Hepatocyte (in vitro differentiated cells): ENCODE measurements at regions not wholly inside any gene's neighbourhood (a gene's known extent, or its start where the extent isn't known, plus 50 kb on each side); places are given as distances from the start of the nearest gene placed in this dataset.

Experiments
- EZH2 ChIP-seq: fragments of 200-600 bp; sonication (generic); IDR thresholded peaks from 2 replicates; pipeline ENCODE4 v1.6.1; 2016; ENCODE audit warnings: antibody characterized with exemption, mild to moderate bottlenecking, borderline replicate concordance
- TF ChIP-seq, protein P1 (sequence below): fragments of 200-600 bp; sonication (generic); IDR thresholded peaks from 2 replicates; pipeline ENCODE4 v1.5.1; 2016; ENCODE audit warnings: antibody characterized with exemption, mild to moderate bottlenecking; ENCODE audit not compliant: poor library complexity

DNA sequence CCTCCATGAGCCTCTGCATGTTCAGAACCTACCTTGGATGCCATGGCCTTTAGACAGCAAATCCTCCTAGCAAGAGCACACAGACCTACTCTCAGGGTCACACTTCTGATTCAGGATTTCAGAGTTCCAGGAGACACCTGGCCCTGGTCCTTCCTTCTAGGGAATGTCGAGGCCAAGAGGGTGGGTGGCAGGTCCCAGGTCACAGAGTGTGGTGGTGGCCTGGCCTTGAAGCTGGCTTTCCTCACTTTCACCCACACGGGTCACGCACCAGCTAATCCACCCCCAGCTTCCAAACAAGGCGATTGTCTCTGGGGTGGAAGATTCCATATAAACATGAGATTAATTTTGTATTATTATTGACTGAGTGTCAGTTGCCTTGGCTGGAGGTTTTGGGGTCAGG, 328.3 kb upstream of the RTL1 start:
- TF ChIP-seq EZH2, result no peak
- TF ChIP-seq, protein P1, sequence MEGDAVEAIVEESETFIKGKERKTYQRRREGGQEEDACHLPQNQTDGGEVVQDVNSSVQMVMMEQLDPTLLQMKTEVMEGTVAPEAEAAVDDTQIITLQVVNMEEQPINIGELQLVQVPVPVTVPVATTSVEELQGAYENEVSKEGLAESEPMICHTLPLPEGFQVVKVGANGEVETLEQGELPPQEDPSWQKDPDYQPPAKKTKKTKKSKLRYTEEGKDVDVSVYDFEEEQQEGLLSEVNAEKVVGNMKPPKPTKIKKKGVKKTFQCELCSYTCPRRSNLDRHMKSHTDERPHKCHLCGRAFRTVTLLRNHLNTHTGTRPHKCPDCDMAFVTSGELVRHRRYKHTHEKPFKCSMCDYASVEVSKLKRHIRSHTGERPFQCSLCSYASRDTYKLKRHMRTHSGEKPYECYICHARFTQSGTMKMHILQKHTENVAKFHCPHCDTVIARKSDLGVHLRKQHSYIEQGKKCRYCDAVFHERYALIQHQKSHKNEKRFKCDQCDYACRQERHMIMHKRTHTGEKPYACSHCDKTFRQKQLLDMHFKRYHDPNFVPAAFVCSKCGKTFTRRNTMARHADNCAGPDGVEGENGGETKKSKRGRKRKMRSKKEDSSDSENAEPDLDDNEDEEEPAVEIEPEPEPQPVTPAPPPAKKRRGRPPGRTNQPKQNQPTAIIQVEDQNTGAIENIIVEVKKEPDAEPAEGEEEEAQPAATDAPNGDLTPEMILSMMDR, result no peak
